ENCODE measurements at regions not wholly inside any gene's neighbourhood (a gene's known extent, or its start where the extent isn't known, plus 50 kb on each side); places are given as distances from the start of the nearest gene placed in this dataset.

- no peak for TF ChIP-seq GATA2 (IDR thresholded peaks at IDR 0.05; ENCODE audit: low read depth, low read length)
- no peak for TF ChIP-seq GATA3 (IDR thresholded peaks at IDR 0.05; ENCODE audit: low read depth, low read length)
These were observed 72.5 kb downstream of the RBM43 start for GRCh38 chr2:151189125-151189524.

Data from SH-SY5Y (cell line).